HG02884 (cell line): ENCODE measurements at regions not wholly inside any gene's neighbourhood (a gene's known extent, or its start where the extent isn't known, plus 50 kb on each side); places are given as distances from the start of the nearest gene placed in this dataset.

ENCODE experiments used
- ATAC-seq: cut with Tn5 transposase; IDR thresholded peaks from one replicate; pipeline ENCODE4 v1.9.1; 2021; ENCODE audit warnings: mild to moderate bottlenecking, moderate library complexity; ENCODE audit not compliant: unreplicated experiment

GRCh38 chr11:119476666-119477331, 53.8 kb upstream of the THY1 start:
- no peak for ATAC-seq

GRCh38 chr11:119476038-119476437, 53.1 kb upstream of the THY1 start:
- ATAC-seq: no peak

GRCh38 chr11:119474682-119475596, 52.0 kb upstream of the THY1 start:
- ATAC-seq: no peak

- ATAC-seq: no peak
Measured at GRCh38 chr11:119473901-119474681, 51.1 kb upstream of the THY1 start.

- ATAC-seq: no peak
Measured at GRCh38 chr11:119473226-119473625, 50.3 kb upstream of the THY1 start.

GRCh38 chr11:119472856-119473222, 49.9 kb upstream of the THY1 start:
- no peak for ATAC-seq
